DOHH2 (cell line): ENCODE measurements at regions not wholly inside any gene's neighbourhood (a gene's known extent, or its start where the extent isn't known, plus 50 kb on each side); places are given as distances from the start of the nearest gene placed in this dataset.

Experiments used
- H3F3A ChIP-seq: fragments of 200-600 bp; sonication (generic), shearing (Covaris generic); 2 replicates; pipeline ENCODE4 v1.6.0; 2016; ENCODE audit warnings: antibody characterized with exemption, mild to moderate bottlenecking; ENCODE audit not compliant: control insufficient read depth, insufficient read depth
- H3K27ac ChIP-seq: fragments of 200-600 bp; sonication (generic); 2 replicates; pipeline ENCODE4 v1.5.1; 2014; ENCODE audit warnings: low read depth, mild to moderate bottlenecking, low read length, moderate library complexity
- H3K27me3 ChIP-seq: fragments of 200-600 bp; sonication (generic); 2 replicates; pipeline ENCODE4 v1.6.1; 2014; ENCODE audit warnings: mild to moderate bottlenecking, low read length, mixed read lengths; ENCODE audit not compliant: control insufficient read depth
- H3K36me3 ChIP-seq: fragments of 200-600 bp; sonication (generic); 2 replicates; pipeline ENCODE4 v1.6.1; 2014; ENCODE audit warnings: mild to moderate bottlenecking, low read length, moderate library complexity, mixed read lengths; ENCODE audit not compliant: control insufficient read depth
- H3K4me1 ChIP-seq: fragments of 200-600 bp; sonication (generic); 2 replicates; pipeline ENCODE4 v1.6.1; 2014; ENCODE audit warnings: mild to moderate bottlenecking, low read length, mixed read lengths; ENCODE audit not compliant: control insufficient read depth
- H3K4me2 ChIP-seq: fragments of 200-600 bp; sonication (generic); 2 replicates; pipeline ENCODE4 v1.6.0; 2014; ENCODE audit warnings: mild to moderate bottlenecking, low read length, moderate library complexity
- H3K4me3 ChIP-seq: fragments of 200-600 bp; sonication (generic); 2 replicates; pipeline ENCODE4 v1.5.1; 2014; ENCODE audit warnings: mild to moderate bottlenecking, low read length, mixed read lengths
- H3K79me2 ChIP-seq: fragments of 200-600 bp; sonication (generic); 2 replicates; pipeline ENCODE4 v1.6.1; 2014; ENCODE audit warnings: mild to moderate bottlenecking, low read length, mixed read lengths; ENCODE audit not compliant: control insufficient read depth
- H3K9me2 ChIP-seq: fragments of 200-600 bp; sonication (generic); replicated peaks from 2 replicates; pipeline ENCODE4 v1.6.1; 2014; ENCODE audit warnings: mild to moderate bottlenecking, low read length, mixed read lengths; ENCODE audit not compliant: control insufficient read depth
- H3K9me3 ChIP-seq: fragments of 200-600 bp; sonication (generic); 2 replicates; pipeline ENCODE4 v1.6.1; 2014; ENCODE audit warnings: antibody characterized with exemption, low read length, mixed read lengths; ENCODE audit not compliant: control insufficient read depth, insufficient read depth
- H4K20me1 ChIP-seq: fragments of 200-600 bp; sonication (generic); 2 replicates; pipeline ENCODE4 v1.6.0; 2014; ENCODE audit warnings: low read depth, mild to moderate bottlenecking, antibody characterized with exemption, low read length, moderate library complexity; ENCODE audit not compliant: control insufficient read depth, insufficient read depth
- CTCF ChIP-seq: fragments of 200-600 bp; sonication (generic); IDR thresholded peaks from one replicate; pipeline ENCODE4 v1.5.1; 2014; ENCODE audit warnings: antibody characterized with exemption, mild to moderate bottlenecking, low read depth, low read length; ENCODE audit not compliant: poor library complexity, severe bottlenecking
- EZH2phosphoT487 ChIP-seq: fragments of 200-600 bp; sonication (generic); IDR thresholded peaks from 2 replicates; pipeline ENCODE4 v1.6.1; 2017; ENCODE audit warnings: borderline replicate concordance, mild to moderate bottlenecking, antibody characterized with exemption, low read length, moderate library complexity, mixed read lengths

GRCh38 chr2:221635949-221636348, 63.8 kb upstream of the EPHA4 start:
- no peak overlapping the region for H3K4me2 ChIP-seq
- H3K4me3 ChIP-seq: no peak overlapping the region
- no peaks in the 10 kb centered on the region for H3K9me2 ChIP-seq
- H4K20me1 ChIP-seq: no peaks in the 10 kb centered on the region
- H3K4me1 ChIP-seq: peaks cover 23% of the 10 kb centered on the region
- H3K9me3 ChIP-seq: no peaks in the 10 kb centered on the region
- no peaks in the 10 kb centered on the region for H3K79me2 ChIP-seq
- no peaks in the 10 kb centered on the region for H3K36me3 ChIP-seq
- H3K27ac ChIP-seq: no peak overlapping the region
- no peak for TF ChIP-seq CTCF
- H3K27me3 ChIP-seq: no peaks in the 10 kb centered on the region
- no peaks in the 10 kb centered on the region for H3F3A ChIP-seq

- H3F3A ChIP-seq: no peaks in the 10 kb centered on the region
- no peaks in the 10 kb centered on the region for H3K27me3 ChIP-seq
- no peak overlapping the region for H3K4me3 ChIP-seq
- no peak for TF ChIP-seq EZH2phosphoT487
- no peak for TF ChIP-seq CTCF
- H3K79me2 ChIP-seq: no peaks in the 10 kb centered on the region
- no peaks in the 10 kb centered on the region for H3K9me3 ChIP-seq
- no peak overlapping the region for H3K27ac ChIP-seq
- H3K9me2 ChIP-seq: no peaks in the 10 kb centered on the region
- H3K36me3 ChIP-seq: no peaks in the 10 kb centered on the region
- no peaks in the 10 kb centered on the region for H4K20me1 ChIP-seq
- H3K4me1 ChIP-seq: no peaks in the 10 kb centered on the region
- no peak overlapping the region for H3K4me2 ChIP-seq
These were observed 57.4 kb upstream of the EPHA4 start for GRCh38 chr2:221629468-221629867.

GRCh38 chr2:221624475-221624874, 52.4 kb upstream of the EPHA4 start:
- Histone ChIP-seq H3K9me3 (no peaks in the 10 kb centered on the region), H3K9me2 (no peaks in the 10 kb centered on the region), H3K4me3 (no peak overlapping the region), H3K4me1 (no peaks in the 10 kb centered on the region), H3K27me3 (no peaks in the 10 kb centered on the region), H3F3A (no peaks in the 10 kb centered on the region), H3K27ac (no peak overlapping the region), H3K4me2 (no peak overlapping the region), H3K36me3 (no peaks in the 10 kb centered on the region), H4K20me1 (no peaks in the 10 kb centered on the region), H3K79me2 (no peaks in the 10 kb centered on the region)
- TF ChIP-seq EZH2phosphoT487: no peak
- no peak for TF ChIP-seq CTCF
